Vagina (tissue), 2 donors: ENCODE measurements at regions not wholly inside any gene's neighbourhood (a gene's known extent, or its start where the extent isn't known, plus 50 kb on each side); places are given as distances from the start of the nearest gene placed in this dataset.

ENCODE experiments used
- DNase-seq, 2 donors: peaks; one replicate each; pipeline ENCODE4 v3.0.0-alpha.2; 2017; ENCODE audit errors: extremely low spot score in 2 of 2
- H3K27ac ChIP-seq: fragments of 200-600 bp; sonication (generic); one replicate; pipeline ENCODE4 v1.5.1; 2019
- H3K27me3 ChIP-seq: fragments of 200-600 bp; sonication (generic); one replicate; pipeline ENCODE4 v1.5.1; 2019
- H3K36me3 ChIP-seq, 2 donors: fragments of 200-600 bp; sonication (generic); one replicate each; pipeline ENCODE4 v1.5.1; 2017 to 2019
- H3K4me1 ChIP-seq: fragments of 200-600 bp; sonication (generic); one replicate; pipeline ENCODE4 v1.5.1; 2019
- H3K4me3 ChIP-seq, 2 donors: fragments of 200-600 bp; sonication (generic); 1 replicate in 1 of 2; 2 replicates in 1 of 2; pipeline ENCODE4 v1.5.1; 2016 to 2019
- H3K9me3 ChIP-seq: fragments of 200-600 bp; sonication (generic); one replicate; pipeline ENCODE4 v1.5.1; 2019
- CTCF ChIP-seq, 3 experiments: fragments of 450-650 bp in 2 of 3; fragments of 200-600 bp in 1 of 3; sonication (generic) in 1 of 3; IDR thresholded peaks; one replicate each; pipeline ENCODE4 v1.5.1; 2017 to 2019; ENCODE audit warnings: antibody characterized with exemption in 3 of 3, mild to moderate bottlenecking in 2 of 3, moderate library complexity in 2 of 3
- POLR2A ChIP-seq, 2 donors: fragments of 450-650 bp; IDR thresholded peaks; one replicate each; pipeline ENCODE4 v1.6.1; 2017; ENCODE audit warnings: antibody characterized with exemption in 2 of 2, mild to moderate bottlenecking in 2 of 2, moderate library complexity in 2 of 2
- POLR2AphosphoS5 ChIP-seq, 2 donors: sonication (generic); formaldehyde crosslinking; IDR thresholded peaks; one replicate each; pipeline ENCODE4 v1.9.0; 2017; ENCODE audit warnings: antibody characterized with exemption in 2 of 2, mild to moderate bottlenecking in 2 of 2, low read depth in 1 of 2; ENCODE audit not compliant: insufficient read depth in 1 of 2
- intact Hi-C: fragments of 100-400 bp; cut with DNase I; formaldehyde crosslinking; loops from one replicate; pipeline ENCODE4 v1.15.1; 2023

DNA sequence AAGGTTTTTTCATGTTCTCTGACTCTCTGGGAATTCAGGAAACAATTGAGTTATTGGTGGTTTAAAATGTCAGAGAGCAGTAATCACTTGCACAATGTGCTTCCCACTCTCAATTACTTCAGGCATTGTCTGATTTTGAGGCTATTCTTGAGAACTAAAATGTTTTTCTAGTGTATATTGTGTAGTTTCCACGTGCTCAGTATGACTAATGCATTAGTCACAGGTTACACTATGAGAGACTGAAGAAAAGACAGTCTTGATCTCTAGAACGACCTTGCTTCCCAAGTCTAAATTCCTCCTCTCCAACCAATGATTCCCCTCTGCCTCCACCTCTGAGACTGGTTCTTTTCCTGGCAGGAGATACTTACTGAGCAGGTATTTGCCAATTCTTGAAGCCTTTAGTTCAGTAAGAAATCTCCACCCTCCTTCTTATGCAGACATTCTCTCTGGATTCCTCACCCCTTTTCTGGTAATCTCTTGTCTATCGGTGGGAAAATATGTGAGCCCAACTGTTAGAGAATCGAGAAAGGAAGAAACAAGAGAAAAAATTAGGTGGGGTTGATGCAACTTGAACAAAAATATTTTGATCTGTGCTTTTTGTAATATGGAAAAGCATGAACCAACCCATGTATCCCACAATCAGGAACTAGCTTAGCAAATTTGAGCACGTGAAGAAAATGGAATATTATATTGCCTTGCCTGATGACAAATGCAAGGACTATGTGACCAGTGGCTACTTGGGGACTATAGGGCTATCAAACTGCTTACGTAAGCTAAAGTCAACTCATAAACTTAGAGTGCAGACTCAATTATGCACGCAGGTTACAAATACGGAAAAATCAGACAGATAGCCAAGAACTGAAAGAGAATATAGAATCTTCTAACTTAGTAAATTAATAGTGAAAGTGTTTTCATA, 61.1 kb upstream of the SLC22A16 start:
- intact Hi-C loops: loop anchor here (10.0 kb wide), 1 partner anchor 417 kb away; the partner anchor contains the start of gene GTF3C6
- no peaks in the 10 kb centered on the region for H3K9me3 ChIP-seq

GRCh38 chr6:110534731-110535492, 58.5 kb upstream of the SLC22A16 start:
- H3K27me3 ChIP-seq: no peaks in the 10 kb centered on the region
- no peaks in the 10 kb centered on the region for H3K9me3 ChIP-seq
- no peak overlapping the region for H3K4me3 ChIP-seq
- TF ChIP-seq POLR2AphosphoS5 (IDR thresholded peaks at IDR 0.05; ENCODE audit: insufficient read depth in 1 of 2, low read depth in 1 of 2) (no peak), CTCF (IDR thresholded peaks at IDR 0.05) (no peak), POLR2A (IDR thresholded peaks at IDR 0.05) (no peak)
- H3K36me3 ChIP-seq: no peaks in the 10 kb centered on the region
- intact Hi-C loops: loop anchor here (10.0 kb wide), 1 partner anchor 420 kb away; the partner anchor contains the start of gene GTF3C6
- no peak overlapping the region for H3K27ac ChIP-seq
- DNase-seq: peak in 1 of 2 donors; percentile 10
- peaks cover 36% of the 10 kb centered on the region for H3K4me1 ChIP-seq

More for the DNA sequence above, 61.1 kb upstream of the SLC22A16 start:
- H3K4me3 ChIP-seq: no peak overlapping the region
- H3K4me1 ChIP-seq: peaks cover 34% of the 10 kb centered on the region
- H3K27ac ChIP-seq: peak overlapping the region; percentile 15
- TF ChIP-seq CTCF (IDR thresholded peaks at IDR 0.05): no peak
- TF ChIP-seq POLR2AphosphoS5 (IDR thresholded peaks at IDR 0.05; ENCODE audit: insufficient read depth in 1 of 2, low read depth in 1 of 2): peak in 1 of 2 donors; percentile 80
- TF ChIP-seq POLR2A (IDR thresholded peaks at IDR 0.05): no peak
- no peaks in the 10 kb centered on the region for H3K27me3 ChIP-seq
- DNase-seq: peak in 1 of 2 donors; percentile 71
- no peaks in the 10 kb centered on the region for H3K36me3 ChIP-seq

DNA sequence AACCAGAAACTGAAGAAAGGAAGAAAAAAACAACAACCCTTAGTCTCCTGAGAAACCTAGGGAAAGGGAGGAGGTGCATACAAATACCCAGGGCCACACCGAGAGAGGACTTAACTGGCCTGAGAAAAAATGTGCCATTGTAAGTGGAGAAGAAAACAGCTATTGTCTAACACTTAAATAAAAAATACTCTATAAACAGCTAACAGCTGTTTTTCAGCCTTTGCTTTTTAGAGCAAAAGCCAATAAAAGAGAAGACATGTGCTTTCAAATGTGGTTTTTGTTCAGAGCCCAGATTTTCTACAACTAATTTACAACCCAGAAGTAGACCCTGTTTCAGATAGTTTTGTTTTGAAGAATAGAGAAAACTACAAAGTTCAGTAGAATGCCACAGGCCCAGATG, 56.0 kb upstream of the SLC22A16 start:
- Histone ChIP-seq H3K9me3 (no peaks in the 10 kb centered on the region), H3K4me3 (no peak overlapping the region), H3K27ac (peak overlapping the region; percentile 12), H3K4me1 (peaks cover 52% of the 10 kb centered on the region), H3K36me3 (no peaks in the 10 kb centered on the region), H3K27me3 (no peaks in the 10 kb centered on the region)
- no peak for TF ChIP-seq POLR2A (IDR thresholded peaks at IDR 0.05)
- TF ChIP-seq CTCF (IDR thresholded peaks at IDR 0.05): no peak
- no peak for TF ChIP-seq POLR2AphosphoS5 (IDR thresholded peaks at IDR 0.05; ENCODE audit: insufficient read depth in 1 of 2, low read depth in 1 of 2)
- intact Hi-C loops: loop anchor here (10.0 kb wide), 1 partner anchor 422 kb away; the partner anchor contains the start of gene GTF3C6
- DNase-seq: no peak

DNA sequence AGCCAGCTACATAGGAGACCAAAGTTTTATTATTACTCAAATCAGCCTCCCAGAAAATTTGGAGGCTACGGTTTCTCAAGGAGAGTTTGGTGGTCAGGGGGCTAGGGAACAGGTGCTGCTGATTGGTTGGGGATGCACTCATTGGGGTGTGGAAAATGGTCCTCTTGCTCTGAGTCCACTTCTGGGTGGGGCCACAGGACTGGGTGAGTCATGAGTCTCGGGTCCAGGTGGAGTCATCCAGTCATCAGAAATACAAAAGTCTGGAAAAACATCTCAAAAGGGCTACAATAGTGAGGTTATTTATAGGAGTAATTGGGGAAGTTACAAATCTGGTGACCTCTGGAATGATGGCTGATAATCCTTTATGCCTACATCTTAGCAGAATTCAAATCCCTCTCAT, 54.3 kb upstream of the SLC22A16 start:
- H3K27ac ChIP-seq: no peak overlapping the region
- no peaks in the 10 kb centered on the region for H3K36me3 ChIP-seq
- no peaks in the 10 kb centered on the region for H3K27me3 ChIP-seq
- TF ChIP-seq POLR2AphosphoS5 (IDR thresholded peaks at IDR 0.05; ENCODE audit: insufficient read depth in 1 of 2, low read depth in 1 of 2) (no peak), CTCF (IDR thresholded peaks at IDR 0.05) (no peak), POLR2A (IDR thresholded peaks at IDR 0.05) (no peak)
- peak in 1 of 2 donors; percentile 37 for DNase-seq
- H3K4me3 ChIP-seq: no peak overlapping the region
- H3K4me1 ChIP-seq: peaks cover 41% of the 10 kb centered on the region
- H3K9me3 ChIP-seq: no peaks in the 10 kb centered on the region
- intact Hi-C loops: loop anchor here (10.0 kb wide), 1 partner anchor 424 kb away; the partner anchor contains the start of gene GTF3C6
